Mesendoderm (in vitro differentiated cells): ENCODE measurements at regions not wholly inside any gene's neighbourhood (a gene's known extent, or its start where the extent isn't known, plus 50 kb on each side); places are given as distances from the start of the nearest gene placed in this dataset.

Source experiments
- DNase-seq: peaks from one replicate; pipeline ENCODE4 v3.0.0; 2013
- H2AK5ac ChIP-seq: 2 replicates; pipeline ENCODE4 v1.6.1; 2013; ENCODE audit warnings: low read length, inconsistent platforms
- H2BK120ac ChIP-seq: 2 replicates; pipeline ENCODE4 v1.6.1; 2013; ENCODE audit warnings: low read depth, mild to moderate bottlenecking, low read length, moderate library complexity, mixed read lengths
- H2BK15ac ChIP-seq: replicated peaks from 2 replicates; pipeline ENCODE4 v1.6.1; 2013; ENCODE audit warnings: low read depth, mild to moderate bottlenecking, moderate library complexity
- H2BK5ac ChIP-seq: 2 replicates; pipeline ENCODE4 v1.6.1; 2013; ENCODE audit warnings: low read length, inconsistent platforms
- H3K18ac ChIP-seq: 2 replicates; pipeline ENCODE4 v1.6.1; 2013; ENCODE audit warnings: mild to moderate bottlenecking, low read length, mixed read lengths
- H3K23ac ChIP-seq: one replicate; pipeline ENCODE4 v1.6.1; 2013; ENCODE audit warnings: low read length
- H3K27ac ChIP-seq: 2 replicates; pipeline ENCODE4 v1.5.1; 2013; ENCODE audit warnings: low read depth, mild to moderate bottlenecking, inconsistent platforms, low read length, moderate library complexity
- H3K27me3 ChIP-seq: 2 replicates; pipeline ENCODE4 v1.6.1; 2013; ENCODE audit warnings: low read length, control low read depth, mild to moderate bottlenecking, inconsistent platforms; ENCODE audit not compliant: insufficient read depth, poor library complexity
- H3K36me3 ChIP-seq: 2 replicates; pipeline ENCODE4 v1.6.1; 2013; ENCODE audit warnings: low read length, inconsistent platforms; ENCODE audit not compliant: control insufficient read depth, insufficient read depth
- H3K4ac ChIP-seq: one replicate; pipeline ENCODE4 v1.6.1; 2013; ENCODE audit warnings: low read depth, mild to moderate bottlenecking, low read length, moderate library complexity
- H3K4me1 ChIP-seq: 2 replicates; pipeline ENCODE4 v1.6.1; 2013; ENCODE audit warnings: low read depth, low read length, inconsistent platforms; ENCODE audit not compliant: control insufficient read depth
- H3K4me2 ChIP-seq: 2 replicates; pipeline ENCODE4 v1.6.1; 2013; ENCODE audit warnings: low read length
- H3K4me3 ChIP-seq: 2 replicates; pipeline ENCODE4 v1.5.1; 2013; ENCODE audit warnings: mild to moderate bottlenecking, low read length
- H3K56ac ChIP-seq: one replicate; pipeline ENCODE4 v1.6.1; 2013; ENCODE audit warnings: low read length
- H3K79me1 ChIP-seq: 2 replicates; pipeline ENCODE4 v1.6.1; 2013; ENCODE audit warnings: low read length, inconsistent platforms
- H3K79me2 ChIP-seq: 2 replicates; pipeline ENCODE4 v1.6.1; 2013; ENCODE audit warnings: mild to moderate bottlenecking, low read length; ENCODE audit not compliant: control insufficient read depth, insufficient read depth
- H3K9ac ChIP-seq: 2 replicates; pipeline ENCODE4 v1.6.1; 2013; ENCODE audit warnings: low read length, inconsistent platforms
- H4K5ac ChIP-seq: one replicate; pipeline ENCODE4 v1.6.1; 2013; ENCODE audit warnings: low read length
- H4K8ac ChIP-seq: one replicate; pipeline ENCODE4 v1.6.1; 2013; ENCODE audit warnings: low read depth, mild to moderate bottlenecking, control low read depth, low read length, moderate library complexity
- whole genome bisulfite sequencing: extraction: QIAGEN DNeasy Blood & Tissue Kit; methylation state at CpG from one replicate; pipeline ENCODE4 v1.1.7; 2013; ENCODE audit warnings: low lambda C conversion rate, missing lambda C conversion rate; ENCODE audit not compliant: insufficient coverage; ENCODE audit errors: extremely low coverage; 5-methylcytosine and 5-hydroxymethylcytosine counted together

DNA sequence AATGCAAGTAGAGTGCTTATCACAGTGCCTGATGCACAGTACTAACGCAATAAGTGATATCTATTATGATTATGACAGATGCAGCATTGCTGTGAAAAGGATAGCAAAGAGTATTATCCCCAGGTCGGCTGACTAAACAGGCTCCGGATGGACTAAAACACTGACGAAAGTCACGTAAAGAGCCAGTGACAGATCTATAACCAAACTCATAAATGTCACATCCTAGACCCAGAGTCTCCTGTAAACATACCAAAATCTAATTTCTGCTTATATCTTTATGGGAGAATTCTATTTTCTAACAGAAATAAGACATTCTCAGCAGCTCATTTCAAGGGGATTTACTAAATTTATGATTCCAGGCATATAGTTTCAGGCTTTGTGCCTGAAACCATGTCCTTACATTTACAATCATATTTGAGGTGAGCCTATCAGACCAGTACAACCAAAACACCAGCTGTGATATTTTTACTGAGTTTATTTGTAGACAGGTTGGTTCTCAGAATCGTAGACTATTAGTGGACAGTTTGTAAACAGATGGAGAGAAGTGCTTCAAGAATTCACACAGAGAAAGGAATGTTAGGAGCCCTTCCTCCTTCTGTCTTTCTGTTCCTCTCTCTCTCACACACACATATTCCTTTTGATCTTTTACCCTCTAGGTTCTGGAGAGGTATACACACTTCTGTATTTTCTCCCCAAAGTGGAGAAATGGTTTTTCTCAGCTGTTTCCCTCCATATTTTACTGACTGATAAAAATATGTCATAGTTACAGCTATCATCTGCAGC lies 52.4 kb upstream of the WDR26 start:
- H2BK5ac ChIP-seq = no peak overlapping the region
- no peak for DNase-seq
- no peaks in the 10 kb centered on the region for H3K4me1 ChIP-seq
- no peak overlapping the region for H3K4me3 ChIP-seq
- no peak overlapping the region for H4K8ac ChIP-seq
- no peak overlapping the region for H3K27ac ChIP-seq
- H4K5ac ChIP-seq = no peak overlapping the region
- no peak overlapping the region for H3K56ac ChIP-seq
- H3K4ac ChIP-seq = no peak overlapping the region
- H3K18ac ChIP-seq = no peak overlapping the region
- H3K79me2 ChIP-seq = no peaks in the 10 kb centered on the region
- no peak overlapping the region for H2BK15ac ChIP-seq
- H3K9ac ChIP-seq = no peak overlapping the region
- H3K4me2 ChIP-seq = no peak overlapping the region
- H2AK5ac ChIP-seq = no peak overlapping the region
- no peaks in the 10 kb centered on the region for H3K27me3 ChIP-seq
- no peak overlapping the region for H2BK120ac ChIP-seq
- no peak overlapping the region for H3K23ac ChIP-seq
- no CpG with 5 or more reads among the region's 6 CpGs for WGBS
- no peaks in the 10 kb centered on the region for H3K36me3 ChIP-seq
- H3K79me1 ChIP-seq = no peaks in the 10 kb centered on the region

DNA sequence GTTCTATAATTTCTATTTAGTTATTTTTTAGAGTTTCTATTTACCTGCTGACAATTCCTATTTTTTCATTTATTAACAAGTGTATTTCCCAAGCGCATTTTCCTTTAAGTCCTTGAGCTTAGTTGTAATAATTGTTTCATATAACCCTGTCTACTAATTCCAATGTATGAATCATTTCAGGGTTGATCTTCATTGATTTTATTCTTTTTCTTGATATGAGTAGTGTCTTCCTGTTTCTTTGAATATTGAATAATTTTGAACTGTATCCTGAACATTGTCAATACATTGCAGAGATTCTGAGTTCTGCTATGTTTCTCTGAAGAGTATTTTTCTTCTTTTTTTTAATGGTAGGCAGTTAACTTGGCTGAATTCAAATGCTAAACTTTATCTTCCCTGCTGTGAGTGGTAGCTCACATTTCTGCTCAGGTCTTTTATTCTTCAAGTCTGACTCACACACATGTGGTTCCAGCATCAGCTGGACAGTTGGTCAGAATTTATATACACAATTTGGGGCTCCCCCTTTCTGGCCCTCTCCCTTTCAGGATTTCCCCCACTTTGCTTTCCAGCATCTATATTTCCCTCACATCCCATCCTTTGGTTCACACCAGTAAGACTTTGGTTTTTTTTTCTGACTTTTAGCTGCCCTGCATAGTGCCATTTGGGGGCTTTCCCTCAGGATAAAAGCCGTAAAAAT lies 54.4 kb upstream of the WDR26 start:
- DNase-seq = no peak
- no peak overlapping the region for H4K8ac ChIP-seq
- H3K79me1 ChIP-seq = no peaks in the 10 kb centered on the region
- H3K27ac ChIP-seq = no peak overlapping the region
- H2BK120ac ChIP-seq = no peak overlapping the region
- H2BK15ac ChIP-seq = no peak overlapping the region
- H3K23ac ChIP-seq = no peak overlapping the region
- H4K5ac ChIP-seq = no peak overlapping the region
- no peak overlapping the region for H3K18ac ChIP-seq
- H3K79me2 ChIP-seq = no peaks in the 10 kb centered on the region
- no peak overlapping the region for H3K4me3 ChIP-seq
- no CpG with 5 or more reads among the region's 2 CpGs for WGBS
- H2BK5ac ChIP-seq = no peak overlapping the region
- no peaks in the 10 kb centered on the region for H3K27me3 ChIP-seq
- H3K36me3 ChIP-seq = no peaks in the 10 kb centered on the region
- H3K4me1 ChIP-seq = peaks cover 3% of the 10 kb centered on the region
- no peak overlapping the region for H2AK5ac ChIP-seq
- H3K4ac ChIP-seq = no peak overlapping the region
- no peak overlapping the region for H3K9ac ChIP-seq
- no peak overlapping the region for H3K56ac ChIP-seq
- H3K4me2 ChIP-seq = no peak overlapping the region

DNA sequence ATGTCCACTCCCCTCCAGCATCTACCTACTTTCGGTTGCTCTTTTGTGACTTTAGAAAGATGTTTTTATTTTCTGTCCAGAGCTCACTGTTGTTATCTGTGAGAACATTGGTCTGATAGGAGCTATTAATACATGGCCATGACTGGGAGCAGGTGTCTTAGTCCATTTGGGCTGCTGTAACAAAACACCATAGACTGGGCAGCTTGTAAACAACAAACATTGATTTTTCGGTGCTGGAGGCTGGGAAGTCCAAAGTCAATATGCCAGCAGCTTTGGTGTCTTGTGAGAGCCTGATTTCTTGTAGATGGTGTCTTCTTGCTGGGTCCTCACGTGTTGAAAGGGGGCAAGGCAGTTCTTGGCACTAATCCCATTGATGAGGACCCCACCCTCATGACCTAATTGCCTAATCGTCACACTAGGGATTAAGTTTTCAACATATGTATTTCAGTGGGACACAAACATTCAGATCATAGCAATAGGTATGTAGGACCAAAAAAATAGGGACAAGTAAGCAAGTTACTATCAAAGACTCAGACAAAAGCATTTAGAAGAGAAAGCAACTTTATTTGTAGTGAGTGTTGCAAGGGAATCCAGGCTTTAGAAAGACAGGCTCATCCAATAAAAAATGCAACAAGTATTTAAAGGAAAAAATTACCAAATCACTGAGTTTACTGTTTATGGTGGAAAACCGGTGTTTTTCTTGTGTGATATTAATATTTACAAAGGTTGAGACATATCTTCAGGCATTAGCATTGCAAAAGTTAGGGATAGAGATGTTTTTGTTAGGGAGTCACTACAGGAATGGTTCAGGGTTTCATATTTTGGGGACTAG lies 55.2 kb upstream of the WDR26 start:
- Histone ChIP-seq H3K18ac (no peak overlapping the region), H3K4me3 (no peak overlapping the region), H4K8ac (no peak overlapping the region), H3K79me2 (no peaks in the 10 kb centered on the region), H4K5ac (no peak overlapping the region), H2BK5ac (no peak overlapping the region), H2BK120ac (no peak overlapping the region), H3K23ac (no peak overlapping the region), H2AK5ac (no peak overlapping the region), H3K27me3 (no peaks in the 10 kb centered on the region), H3K4ac (no peak overlapping the region), H3K56ac (no peak overlapping the region), H3K9ac (no peak overlapping the region), H3K36me3 (no peaks in the 10 kb centered on the region), H3K4me2 (no peak overlapping the region), H3K79me1 (no peaks in the 10 kb centered on the region), H3K27ac (no peak overlapping the region), H2BK15ac (no peak overlapping the region), H3K4me1 (peaks cover 4% of the 10 kb centered on the region)
- WGBS = no CpG with 5 or more reads among the region's 5 CpGs
- no peak for DNase-seq

DNA sequence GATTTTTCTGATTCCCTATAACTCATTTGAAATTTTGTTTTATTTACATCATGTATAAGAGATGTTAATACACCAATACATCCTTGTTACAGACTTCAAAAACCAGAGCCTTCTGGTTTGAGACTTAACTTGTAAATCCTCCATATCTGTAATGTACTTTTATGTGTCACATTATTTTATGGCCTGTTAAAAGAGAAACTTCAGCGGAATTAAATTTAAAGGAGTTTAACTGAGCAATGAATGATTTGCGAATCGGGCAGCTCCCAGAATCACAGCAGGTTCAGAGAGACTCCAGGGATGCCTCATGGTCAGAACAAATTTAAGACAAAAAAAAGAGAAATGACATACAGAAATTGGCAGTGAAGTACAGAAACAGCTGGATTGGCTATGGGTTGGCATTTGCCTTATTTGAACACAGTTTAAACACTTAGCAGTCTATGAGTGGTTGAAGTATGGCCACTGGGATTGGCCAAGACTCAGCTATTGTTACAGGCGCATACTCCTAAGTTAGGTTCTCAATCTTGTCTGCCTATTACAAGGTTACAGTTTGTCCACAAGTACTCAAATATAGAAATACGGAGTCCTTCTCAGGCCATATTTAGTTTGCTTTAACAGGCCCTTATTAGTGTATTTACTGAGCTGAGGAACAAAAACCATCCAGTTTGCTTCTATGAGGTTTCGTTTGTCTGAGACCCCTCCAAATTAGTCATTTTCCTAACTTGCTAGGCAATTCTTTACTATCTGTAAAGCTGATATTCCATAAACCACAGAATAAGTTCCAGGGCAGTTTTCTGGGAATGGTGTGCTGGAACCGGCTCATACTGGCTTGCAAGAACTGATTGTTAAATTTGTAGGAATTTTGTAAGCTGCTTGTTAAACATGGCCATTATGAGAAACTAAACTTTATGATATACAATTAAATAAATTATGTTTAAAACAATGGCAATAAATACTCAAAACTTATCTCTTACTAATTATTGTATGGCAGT lies 56.2 kb upstream of the WDR26 start:
- H3K4me3 ChIP-seq = no peak overlapping the region
- no peak overlapping the region for H3K18ac ChIP-seq
- no peak overlapping the region for H2BK5ac ChIP-seq
- no peak overlapping the region for H3K4me2 ChIP-seq
- no peak overlapping the region for H3K23ac ChIP-seq
- no peaks in the 10 kb centered on the region for H3K79me1 ChIP-seq
- H3K27me3 ChIP-seq = no peaks in the 10 kb centered on the region
- no peak overlapping the region for H2AK5ac ChIP-seq
- no peaks in the 10 kb centered on the region for H3K79me2 ChIP-seq
- no peak overlapping the region for H2BK120ac ChIP-seq
- no peak overlapping the region for H4K5ac ChIP-seq
- H2BK15ac ChIP-seq = no peak overlapping the region
- H3K9ac ChIP-seq = no peak overlapping the region
- H3K27ac ChIP-seq = no peak overlapping the region
- H3K4ac ChIP-seq = no peak overlapping the region
- H4K8ac ChIP-seq = no peak overlapping the region
- DNase-seq = no peak
- no peak overlapping the region for H3K56ac ChIP-seq
- H3K4me1 ChIP-seq = peaks cover 4% of the 10 kb centered on the region
- H3K36me3 ChIP-seq = no peaks in the 10 kb centered on the region
- WGBS = no CpG with 5 or more reads among the region's 7 CpGs

DNA sequence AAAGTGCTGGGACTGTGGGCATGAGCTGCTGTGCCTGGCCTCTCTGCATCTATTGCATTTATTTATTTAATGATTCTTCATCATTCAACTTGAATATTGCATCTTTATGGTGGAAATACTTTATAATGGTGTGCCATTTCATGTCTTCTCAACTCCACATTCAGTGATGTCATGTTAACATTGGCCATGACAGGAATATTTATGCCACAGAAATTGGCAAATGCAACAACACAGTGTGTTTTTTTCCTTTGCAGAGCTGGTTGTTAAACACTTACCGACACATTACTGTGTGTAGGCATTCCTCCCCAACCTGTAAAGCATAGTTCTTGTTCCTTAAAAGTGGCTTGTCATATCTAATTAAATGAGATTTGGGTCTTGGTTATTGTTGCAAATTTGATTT lies 57.4 kb upstream of the WDR26 start:
- Histone ChIP-seq H3K18ac (no peak overlapping the region), H3K36me3 (no peaks in the 10 kb centered on the region), H4K8ac (no peak overlapping the region), H3K4me3 (no peak overlapping the region), H3K79me2 (no peaks in the 10 kb centered on the region), H3K79me1 (no peaks in the 10 kb centered on the region), H3K4me2 (no peak overlapping the region), H2BK5ac (no peak overlapping the region), H2AK5ac (no peak overlapping the region), H3K27me3 (no peaks in the 10 kb centered on the region), H3K23ac (no peak overlapping the region), H3K4me1 (peaks cover 4% of the 10 kb centered on the region), H3K4ac (no peak overlapping the region), H2BK120ac (no peak overlapping the region), H3K56ac (no peak overlapping the region), H3K27ac (no peak overlapping the region), H3K9ac (no peak overlapping the region), H2BK15ac (no peak overlapping the region), H4K5ac (no peak overlapping the region)
- DNase-seq = no peak
- no CpG with 5 or more reads among the region's 1 CpG for WGBS
